DMS153 treated with DMSO at 0.1 percent for 48 hours (cell line): ENCODE measurements at regions not wholly inside any gene's neighbourhood (a gene's known extent, or its start where the extent isn't known, plus 50 kb on each side); places are given as distances from the start of the nearest gene placed in this dataset.
"Not testable (repeated sequence)": the region's sequence is repeated elsewhere in the genome, so short reads cannot be mapped to it uniquely, and the experiment has no call there.

Experiments
- DNase-seq: peaks from one replicate; lab custom pipeline; 2025; ENCODE audit not compliant: unreplicated experiment; lab: John Stamatoyannopoulos, UW

DNA sequence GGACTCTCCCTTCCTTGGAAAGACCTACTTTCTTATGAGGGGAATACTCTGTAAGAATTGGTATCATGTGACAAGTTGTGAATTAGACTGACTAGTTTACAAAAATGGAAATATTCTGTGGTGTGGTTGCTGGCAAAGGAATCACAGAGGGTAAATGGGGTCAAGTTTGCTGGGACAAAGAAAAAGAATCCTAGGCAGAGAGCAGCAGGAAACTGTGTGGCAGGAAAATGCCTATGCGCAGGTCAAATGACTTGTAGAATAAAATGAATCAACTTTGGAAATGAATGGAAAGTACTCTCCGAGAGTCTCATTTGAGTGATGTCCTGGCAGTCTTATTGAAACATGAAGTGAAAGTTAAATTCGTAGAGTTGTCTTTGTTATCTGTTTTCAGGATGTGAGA lies 1250.7 kb downstream of the UQCRFS1 start:
- no peak for DNase-seq

DNA sequence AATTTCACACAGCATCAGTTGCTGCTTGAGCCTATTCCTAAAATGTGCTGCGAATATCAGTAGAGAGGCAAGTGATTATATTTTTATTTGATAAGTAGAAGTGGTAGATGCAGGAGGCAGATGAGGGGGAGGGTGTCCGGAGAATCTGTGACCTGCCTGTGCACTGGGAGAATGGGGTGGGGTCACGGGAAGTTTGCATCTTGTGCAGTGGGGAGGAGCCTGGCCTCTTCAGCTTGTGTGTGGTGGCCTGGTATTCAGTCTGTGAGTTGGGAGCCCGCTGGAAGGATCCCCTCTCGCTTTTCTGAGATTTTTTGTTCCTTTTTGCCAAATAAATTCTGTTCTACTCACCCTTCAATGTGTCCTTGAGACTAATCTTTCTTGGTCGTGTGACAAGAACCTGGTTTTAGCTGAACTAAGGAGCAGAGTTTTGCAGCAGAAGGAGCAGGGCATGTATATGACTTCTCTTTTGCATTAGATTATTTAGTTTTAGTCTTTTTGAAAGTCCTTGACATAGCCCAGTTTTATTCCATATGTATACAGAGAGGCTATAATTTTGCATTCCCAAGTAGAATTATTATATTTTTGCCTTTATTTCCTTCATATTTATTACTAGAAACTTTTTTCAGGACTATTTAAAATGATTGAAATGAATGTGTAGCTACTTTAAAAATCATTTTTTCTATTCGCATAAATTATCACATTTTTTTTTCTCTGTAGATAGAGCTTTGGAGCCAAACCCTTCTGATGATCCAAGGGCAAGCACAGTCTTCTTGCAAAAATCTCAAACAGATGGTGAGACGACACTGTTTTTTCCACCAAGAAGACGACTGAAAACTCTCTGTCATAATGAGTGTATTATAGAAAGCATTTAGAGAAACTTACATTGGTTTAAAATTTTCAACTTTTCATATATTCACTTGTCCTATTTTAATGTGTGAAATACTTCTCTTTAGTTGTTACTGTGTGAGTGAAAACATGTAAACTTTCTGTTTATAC lies 1257.2 kb downstream of the UQCRFS1 start:
- DNase-seq: no peak

DNA sequence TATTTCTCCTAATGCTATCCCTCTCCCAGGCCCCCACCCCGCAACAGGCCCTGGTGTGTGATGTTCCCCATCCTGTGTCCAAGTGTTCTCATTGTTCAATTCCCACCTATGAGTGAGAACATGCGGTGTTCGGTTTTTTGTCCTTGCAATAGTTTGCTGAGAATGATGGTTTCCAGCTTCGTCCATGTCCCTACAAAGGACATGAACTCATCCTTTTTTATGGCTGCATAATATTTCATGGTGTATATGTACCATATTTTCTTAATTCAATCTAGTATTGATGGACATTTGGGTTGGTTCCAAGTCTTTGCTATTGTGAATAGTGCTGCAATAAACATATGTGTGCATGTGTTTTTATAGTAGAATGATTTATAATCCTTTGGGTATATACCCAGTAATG lies 1270.3 kb downstream of the UQCRFS1 start:
- DNase-seq: not testable (repeated sequence)

DNA sequence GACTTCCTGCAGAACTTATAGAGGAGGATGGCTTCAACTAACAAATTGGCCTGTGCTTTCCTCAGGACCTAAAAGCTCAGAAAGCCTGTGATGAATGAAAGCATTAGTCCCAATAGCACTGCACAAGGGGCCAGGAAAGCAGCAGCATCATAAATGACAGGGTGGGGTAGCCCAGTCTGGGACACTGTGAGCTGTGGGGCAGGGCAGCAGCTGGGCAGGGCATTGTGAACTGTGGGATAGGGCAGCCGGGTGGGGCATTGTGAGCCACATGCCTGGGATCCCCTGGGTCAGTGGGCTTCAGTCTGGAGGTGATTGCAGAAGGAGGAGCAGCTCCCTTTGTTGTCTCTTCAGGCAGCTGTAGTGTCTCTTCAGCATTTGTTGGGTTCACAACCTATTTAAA lies 1276.8 kb downstream of the UQCRFS1 start:
- DNase-seq: no peak

DNA sequence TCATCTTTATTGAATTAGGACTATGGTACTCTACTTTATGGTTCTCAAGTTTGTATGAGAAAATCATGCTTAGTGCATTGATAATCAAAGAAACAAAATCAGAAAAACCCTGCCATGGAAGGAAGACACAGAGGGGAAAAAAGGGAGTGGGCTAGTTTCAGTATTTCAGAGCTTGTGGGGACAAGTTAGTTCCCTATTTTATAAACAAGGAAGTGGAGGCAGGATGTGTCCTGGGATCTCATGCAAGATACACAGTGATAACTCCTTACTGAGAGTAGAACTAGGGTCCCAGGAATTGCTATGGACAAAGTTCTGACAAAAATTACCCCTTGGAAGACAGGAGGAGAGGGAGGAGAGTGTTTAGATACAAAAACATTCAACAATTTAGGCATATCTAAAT lies 1277.3 kb downstream of the UQCRFS1 start:
- no peak for DNase-seq

DNA sequence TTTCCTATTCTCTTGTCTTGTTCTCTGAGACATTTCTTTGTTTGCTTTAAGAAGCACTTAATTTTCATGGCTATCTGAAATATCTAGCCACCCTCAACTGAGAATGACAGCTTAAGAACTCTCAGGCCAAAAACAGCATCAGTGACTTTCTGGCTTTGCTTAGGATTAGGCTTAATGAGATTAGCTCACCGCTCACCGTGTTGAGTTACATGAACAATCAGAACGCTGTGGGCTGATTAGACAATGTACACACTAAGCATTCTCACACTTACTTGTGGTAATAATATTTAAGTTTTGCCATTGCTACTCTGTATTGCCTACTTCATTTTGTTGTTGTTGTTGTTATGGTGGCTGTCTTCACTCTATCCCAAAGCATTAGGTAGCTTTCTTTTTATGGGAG lies 1283.6 kb downstream of the UQCRFS1 start:
- DNase-seq: no peak

DNA sequence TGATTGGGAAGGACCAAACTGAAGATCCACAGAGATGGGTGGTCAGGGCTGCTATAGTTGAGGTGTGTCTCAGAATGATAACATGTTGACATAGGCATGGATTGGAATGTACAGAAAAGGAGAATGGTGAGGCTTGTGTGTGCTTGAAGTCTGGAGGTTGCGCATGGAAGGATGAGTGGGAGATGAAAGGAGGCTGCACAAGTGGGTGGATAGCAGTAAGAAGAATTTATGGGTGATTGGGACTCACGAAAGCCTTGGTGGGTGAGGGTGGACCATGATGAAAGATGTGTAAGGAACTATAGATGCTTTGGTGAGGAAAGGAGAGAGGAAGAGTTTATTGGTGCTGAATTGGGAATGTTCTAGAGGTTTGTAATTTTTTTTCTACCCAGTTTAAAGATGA lies 1287.7 kb downstream of the UQCRFS1 start:
- no peak for DNase-seq

DNA sequence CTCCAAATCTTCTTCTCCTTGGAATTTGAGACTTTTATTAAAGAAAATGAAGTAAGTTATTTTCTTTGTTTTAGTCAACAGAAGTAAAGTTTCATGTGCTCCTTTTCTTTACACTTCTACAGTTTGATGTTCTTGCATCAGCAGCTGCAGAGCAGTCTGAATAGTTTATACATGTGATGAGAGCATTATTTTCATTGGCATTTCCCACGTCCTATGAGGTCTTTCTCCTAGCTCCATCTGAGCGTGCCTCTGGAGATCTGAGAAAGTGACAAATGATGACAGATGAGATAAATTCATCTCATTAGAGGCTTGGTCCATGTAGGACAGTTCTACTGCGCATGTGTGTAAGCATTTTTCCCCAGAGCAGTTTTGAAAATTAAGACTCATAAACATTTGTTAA lies 1290.0 kb downstream of the UQCRFS1 start:
- DNase-seq: no peak

DNA sequence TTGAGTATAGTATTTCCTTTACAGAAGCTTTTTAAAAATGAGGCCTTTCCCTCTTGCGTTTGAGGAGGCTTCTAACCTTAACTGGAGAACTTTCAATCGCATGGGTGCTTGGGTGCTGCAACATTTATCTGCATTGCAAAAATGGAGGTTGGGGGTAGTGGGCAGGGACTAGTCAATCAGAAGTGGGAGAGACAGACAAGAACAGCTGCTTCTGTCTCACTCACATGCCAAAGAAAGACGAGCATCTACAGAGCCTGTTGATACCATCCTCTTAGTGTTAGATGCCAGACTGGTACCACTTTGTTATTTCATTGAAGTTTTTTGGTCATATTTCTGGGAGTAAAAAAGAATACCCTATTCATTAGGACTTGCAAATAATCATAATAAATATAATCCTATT lies 1292.2 kb downstream of the UQCRFS1 start:
- no peak for DNase-seq

DNA sequence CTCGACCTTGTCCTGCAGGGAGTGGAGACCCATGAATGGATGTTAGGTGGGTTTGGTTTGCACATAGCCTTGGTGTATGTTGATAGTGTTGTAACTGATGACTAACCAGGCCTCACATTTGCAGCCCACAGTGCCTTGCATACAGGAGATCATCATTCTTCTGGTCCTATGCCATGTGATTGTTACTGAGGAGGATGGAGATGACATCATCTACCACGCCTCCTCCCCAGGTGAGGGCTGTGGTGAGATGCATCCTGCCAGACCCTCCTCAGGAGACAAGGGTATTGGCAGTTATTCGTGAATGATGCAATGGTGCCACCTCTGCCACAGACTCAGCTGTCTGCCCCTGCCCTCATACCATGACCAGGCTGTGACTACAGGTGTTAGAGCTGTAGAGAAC lies 1294.1 kb downstream of the UQCRFS1 start:
- DNase-seq: no peak

DNA sequence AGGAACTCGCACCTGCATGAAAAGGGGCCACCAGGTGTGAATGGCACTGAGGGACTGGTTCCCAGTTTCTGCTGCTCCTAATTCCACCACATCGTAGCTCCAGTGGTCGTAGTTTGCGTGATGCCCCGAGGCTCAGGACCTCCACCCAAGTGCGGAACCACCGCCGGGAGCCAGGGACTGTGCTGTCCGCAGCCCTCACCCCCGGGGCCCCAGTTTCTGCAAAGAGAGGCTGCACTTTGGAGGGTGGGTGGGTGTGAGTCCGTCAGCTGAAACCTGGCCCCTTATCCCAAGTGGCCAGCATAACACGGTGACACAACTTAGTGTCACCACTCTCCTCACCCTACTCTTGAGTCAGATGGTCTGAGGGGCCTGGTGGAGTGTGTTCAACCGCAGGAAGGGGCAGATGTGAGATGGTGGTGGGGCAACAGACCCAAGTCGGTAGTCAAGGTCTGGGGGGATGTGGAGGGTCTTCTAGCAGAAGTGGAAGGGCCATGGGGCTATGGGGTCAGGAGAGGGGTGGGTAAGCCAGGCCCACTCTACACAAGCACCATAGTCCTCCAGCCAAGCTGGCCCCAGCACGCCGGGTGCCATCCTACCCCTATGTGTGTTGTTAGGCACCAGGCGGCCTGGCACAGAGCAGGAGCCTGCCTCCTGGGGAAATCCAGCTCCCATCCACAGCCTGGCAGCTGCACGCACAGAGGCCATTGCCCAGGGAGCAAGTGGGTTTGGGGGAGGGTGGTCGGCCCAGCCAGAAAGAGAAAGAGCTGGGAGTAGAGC lies 1301.6 kb downstream of the UQCRFS1 start:
- DNase-seq: no peak

DNA sequence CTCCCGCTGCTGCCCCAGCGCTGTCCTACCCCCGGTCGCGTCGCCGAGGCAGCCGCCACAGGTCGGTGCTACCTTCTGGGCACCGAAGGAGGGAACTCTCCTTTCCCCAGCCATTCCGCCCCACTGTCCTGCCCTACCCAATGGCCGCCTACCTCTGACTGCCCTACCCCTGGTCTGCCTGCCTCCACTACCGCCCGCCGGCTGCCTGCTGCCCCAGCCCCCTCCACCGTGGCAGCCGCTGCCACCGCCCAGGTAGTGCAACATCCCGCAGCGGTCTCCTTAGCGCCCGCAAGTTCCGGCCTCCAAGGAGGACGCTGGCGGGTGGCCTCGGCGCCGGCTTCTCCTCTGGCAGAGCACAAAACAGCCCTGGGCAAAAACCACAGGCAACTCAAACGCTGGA lies 1303.1 kb downstream of the UQCRFS1 start:
- DNase-seq: no peak

DNA sequence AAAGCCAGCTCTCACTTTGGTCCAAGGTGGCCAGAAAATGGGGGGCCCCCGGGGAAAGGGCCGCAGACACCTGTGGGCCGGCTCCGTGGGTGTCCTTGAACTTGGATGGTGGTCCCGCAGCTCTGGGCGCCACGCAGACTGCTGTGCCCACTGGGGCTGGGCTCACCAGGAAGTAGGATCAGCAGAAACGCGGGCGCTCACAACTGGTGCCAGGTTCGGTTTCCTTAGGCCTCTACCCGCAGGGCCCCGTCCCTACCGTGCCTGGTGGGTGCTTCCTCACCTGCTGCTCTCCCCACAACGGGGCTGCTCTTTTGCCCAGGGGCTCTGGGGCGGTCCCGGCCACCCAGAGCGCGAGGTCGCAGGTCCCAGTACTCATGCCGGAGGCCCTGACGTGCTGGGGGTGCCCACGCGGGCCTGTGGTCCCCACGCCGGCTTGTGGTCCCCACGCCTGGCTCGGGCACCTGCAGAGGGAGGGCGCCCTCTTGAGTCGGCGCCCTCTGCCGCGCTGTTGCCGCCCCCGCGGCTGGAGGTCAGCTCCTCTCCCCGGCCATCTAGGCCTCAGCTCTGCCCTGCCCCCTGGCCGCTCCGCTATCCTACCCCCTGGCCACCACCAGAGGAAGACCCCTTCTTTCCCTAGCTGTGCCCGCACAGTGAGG lies 1303.6 kb downstream of the UQCRFS1 start:
- no peak for DNase-seq

DNA sequence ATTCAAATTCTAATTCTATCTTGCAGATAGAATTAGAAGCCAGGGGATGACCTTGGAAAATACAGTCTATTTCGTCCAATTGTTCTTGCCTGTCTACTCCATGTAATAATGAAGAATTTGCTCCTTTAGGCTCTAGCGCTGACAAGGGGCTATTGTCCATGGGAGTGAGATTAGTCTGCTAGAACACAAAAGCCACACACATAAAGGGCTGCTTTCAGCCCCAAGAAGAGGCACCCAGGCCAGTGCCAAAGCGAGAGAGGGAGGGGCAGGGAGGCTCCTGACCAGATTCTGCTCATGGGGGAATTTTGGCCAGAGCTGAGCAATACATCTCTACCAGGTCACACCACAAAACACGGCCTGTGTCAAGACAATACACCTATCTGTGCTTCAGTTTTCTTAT lies 1306.9 kb downstream of the UQCRFS1 start:
- DNase-seq: no peak

DNA sequence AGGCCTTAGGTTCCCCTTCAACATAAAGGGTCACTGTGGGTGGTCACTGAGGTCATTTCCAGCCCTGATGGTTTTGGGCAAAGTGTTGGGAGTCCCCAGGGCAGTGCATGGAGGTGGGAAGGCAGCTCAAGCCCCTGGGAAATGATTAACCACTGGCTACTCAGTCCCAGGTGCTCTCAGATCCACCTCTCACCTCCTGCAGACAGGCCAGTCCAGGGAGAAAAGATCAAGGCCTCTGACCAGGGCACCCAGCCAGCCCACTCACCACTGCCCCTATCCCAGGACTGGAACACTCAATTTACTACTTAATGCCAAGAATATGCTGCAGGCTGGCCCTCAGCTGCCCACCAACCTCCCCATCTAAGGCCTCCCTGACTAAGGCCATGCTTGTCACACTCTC lies 1307.9 kb downstream of the UQCRFS1 start:
- DNase-seq: no peak

DNA sequence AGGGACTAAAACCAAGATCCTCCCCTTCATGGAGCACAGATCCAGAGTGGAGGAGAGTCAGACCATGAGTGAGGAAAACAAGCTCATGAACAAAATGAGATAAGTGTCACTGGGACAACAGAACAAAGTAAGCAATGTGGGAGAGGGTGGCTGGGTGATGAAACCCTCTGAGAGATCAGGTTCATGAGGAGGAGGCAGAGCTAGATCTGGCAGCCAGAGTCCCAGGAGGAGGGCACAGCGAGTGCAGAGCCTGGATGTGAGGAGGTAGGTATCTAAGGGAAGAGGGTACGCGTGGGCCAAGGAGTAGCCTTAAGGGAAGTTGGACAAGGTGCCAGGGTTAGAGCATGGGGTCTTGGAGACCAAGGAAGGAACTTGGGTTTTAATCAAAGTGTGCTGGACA lies 1311.9 kb downstream of the UQCRFS1 start:
- no peak for DNase-seq

DNA sequence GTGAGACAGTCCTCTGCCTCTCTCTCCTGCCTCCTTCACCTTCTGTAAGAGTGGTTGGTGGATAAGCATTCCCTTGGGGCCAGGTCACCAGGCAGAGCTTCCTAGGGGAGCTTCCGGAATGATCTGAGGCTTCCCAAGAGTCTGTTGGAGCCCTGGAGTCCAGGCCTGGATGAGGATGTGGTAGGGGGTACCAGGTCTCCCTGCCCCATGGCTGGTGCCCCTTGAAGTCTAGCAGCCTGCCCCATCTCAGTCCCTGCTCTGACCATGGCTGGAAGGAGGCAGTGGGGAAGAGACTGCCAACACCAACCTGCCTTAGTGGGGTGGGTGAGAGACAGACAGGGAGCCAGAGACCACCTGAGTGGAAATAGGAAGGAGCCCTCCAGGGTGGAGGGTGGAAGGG lies 1316.9 kb downstream of the UQCRFS1 start:
- no peak for DNase-seq

DNA sequence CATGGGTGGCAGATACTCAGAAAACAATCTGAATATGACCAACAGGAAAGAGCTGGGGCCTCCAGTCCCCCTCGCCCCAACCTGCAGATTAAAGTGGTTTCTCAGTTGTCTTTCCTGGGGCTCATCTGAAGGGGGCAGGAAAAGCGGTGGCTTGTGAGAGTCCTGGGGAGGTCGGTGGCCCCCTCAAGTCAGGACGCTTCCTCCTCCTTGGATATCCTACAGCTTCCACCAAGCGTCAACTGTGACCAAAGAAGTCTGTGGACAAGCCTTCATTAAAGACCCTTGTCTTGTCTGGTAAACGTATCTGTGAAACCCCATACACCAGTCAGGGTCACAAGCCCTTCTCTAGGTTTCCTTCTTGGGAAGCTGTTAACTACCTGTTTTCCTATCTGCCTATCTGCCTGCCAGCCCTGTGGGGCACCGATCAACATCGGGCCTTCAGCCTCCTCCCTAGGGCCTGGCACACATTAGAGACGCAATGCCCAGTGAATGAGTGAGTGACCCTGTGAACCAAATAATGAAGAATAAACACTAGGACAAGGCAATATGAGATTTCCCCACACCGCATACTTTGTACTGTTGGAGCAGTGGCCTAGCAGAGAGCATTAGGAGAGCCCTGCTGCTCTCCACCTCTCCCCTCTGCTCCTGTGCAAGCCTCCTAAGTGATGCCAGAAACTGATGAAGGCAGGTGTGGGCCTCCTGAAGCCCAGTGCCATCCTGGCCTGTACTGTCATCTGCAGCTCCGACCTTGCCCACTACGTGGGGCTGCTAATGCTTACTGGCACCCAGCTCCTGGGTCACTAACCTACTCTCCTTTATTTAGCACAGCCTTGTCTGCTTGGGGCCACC lies 1317.8 kb downstream of the UQCRFS1 start:
- no peak for DNase-seq

DNA sequence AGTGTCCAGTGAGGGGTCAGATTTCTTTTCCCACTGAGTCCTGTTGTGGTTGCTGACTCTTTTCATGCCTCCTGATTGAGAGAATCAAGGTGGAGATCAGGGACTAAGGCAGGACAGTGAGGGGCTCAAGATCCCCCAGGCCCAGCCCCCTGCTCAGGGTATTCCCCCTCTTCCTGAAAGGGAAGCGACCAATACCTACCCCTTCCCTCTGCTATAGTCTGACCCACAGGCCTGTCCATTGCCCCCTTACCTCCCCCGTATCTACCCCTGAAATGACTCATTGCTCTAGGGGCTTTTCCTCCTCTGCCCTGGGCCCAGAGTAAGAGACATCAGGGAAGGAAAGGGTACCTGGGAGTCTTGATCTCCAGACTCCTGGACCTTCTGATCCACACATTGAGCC lies 1320.5 kb downstream of the UQCRFS1 start:
- no peak for DNase-seq

DNA sequence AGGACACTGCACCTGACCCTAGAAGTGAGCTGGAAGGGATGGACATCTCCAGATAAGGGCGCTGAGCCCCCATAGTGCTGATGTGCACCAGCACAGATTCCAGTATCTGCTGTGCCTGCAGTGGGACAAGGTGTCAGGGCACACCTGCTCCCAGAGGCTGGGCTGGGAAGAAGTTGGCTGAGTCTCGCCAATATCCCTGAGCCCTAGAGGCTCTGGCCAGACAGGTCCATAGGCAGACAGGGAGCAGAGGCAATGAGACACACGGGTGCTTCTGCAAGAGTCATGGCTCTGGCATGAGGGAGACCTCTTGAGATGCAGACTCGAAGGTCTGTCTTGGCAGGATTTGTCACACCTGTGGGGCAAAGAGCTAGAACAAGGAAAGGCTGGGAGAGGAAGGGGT lies 1321.5 kb downstream of the UQCRFS1 start:
- DNase-seq: no peak

DNA sequence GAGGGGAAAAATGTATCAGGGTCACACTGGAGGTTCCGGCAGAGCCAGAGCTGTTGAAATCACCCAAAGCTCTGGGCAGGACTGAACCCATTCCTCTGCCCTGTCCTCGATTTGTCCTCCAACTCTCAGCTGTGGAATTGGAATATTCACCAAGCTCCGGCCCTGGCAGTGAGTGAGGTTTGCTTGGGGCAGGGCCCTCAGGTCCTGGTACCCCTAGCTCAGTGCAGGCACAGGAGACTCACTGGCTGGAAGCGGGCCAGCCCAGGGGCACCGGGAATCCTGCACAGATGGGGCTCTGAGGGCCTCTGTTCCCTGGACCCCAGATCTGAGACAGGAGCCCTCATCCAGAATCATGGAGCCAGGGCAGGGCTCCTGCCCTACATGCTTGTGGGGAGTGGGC lies 1322.3 kb downstream of the UQCRFS1 start:
- no peak for DNase-seq
